ENCODE measurements at regions not wholly inside any gene's neighbourhood (a gene's known extent, or its start where the extent isn't known, plus 50 kb on each side); places are given as distances from the start of the nearest gene placed in this dataset.

- no peak for DNase-seq
Observed at GRCh38 chr10:8504499-8504898, 450.0 kb downstream of the GATA3 start.

- no peak for DNase-seq
Observed at GRCh38 chr10:8507156-8507555, 452.7 kb downstream of the GATA3 start.

- DNase-seq = no peak
Observed at GRCh38 chr10:8508882-8509281, 454.4 kb downstream of the GATA3 start.

- DNase-seq = no peak
Observed at GRCh38 chr10:8510471-8510870, 456.0 kb downstream of the GATA3 start.

- DNase-seq = no peak
Observed at GRCh38 chr10:8511026-8511425, 456.5 kb downstream of the GATA3 start.

GRCh38 chr10:8513155-8514147 lies 459.0 kb downstream of the GATA3 start:
- DNase-seq = no peak

- DNase-seq = no peak
Observed at GRCh38 chr10:8520382-8520781, 465.9 kb downstream of the GATA3 start.

- DNase-seq = no peak
Observed at GRCh38 chr10:8527773-8528172, 473.3 kb downstream of the GATA3 start.

GRCh38 chr10:8531116-8531515 lies 476.6 kb downstream of the GATA3 start:
- DNase-seq = no peak

- no peak for DNase-seq
Observed at GRCh38 chr10:8532647-8533046, 478.2 kb downstream of the GATA3 start.

GRCh38 chr10:8533462-8533861 lies 479.0 kb downstream of the GATA3 start:
- no peak for DNase-seq

- DNase-seq = no peak
Observed at GRCh38 chr10:8534096-8534495, 479.6 kb downstream of the GATA3 start.

- DNase-seq = no peak
Observed at GRCh38 chr10:8534891-8535290, 480.4 kb downstream of the GATA3 start.

GRCh38 chr10:8539056-8539455 lies 484.6 kb downstream of the GATA3 start:
- DNase-seq = no peak

- no peak for DNase-seq
Observed at GRCh38 chr10:8543361-8544056, 489.0 kb downstream of the GATA3 start.

- no peak for DNase-seq
Observed at GRCh38 chr10:8544057-8544380, 489.5 kb downstream of the GATA3 start.

- no peak for DNase-seq
Observed at GRCh38 chr10:8544500-8544899, 490.0 kb downstream of the GATA3 start.

- no peak for DNase-seq
Observed at GRCh38 chr10:8554574-8554973, 500.1 kb downstream of the GATA3 start.

GRCh38 chr10:8556321-8556720 lies 501.8 kb downstream of the GATA3 start:
- no peak for DNase-seq

GRCh38 chr10:8563478-8563877 lies 509.0 kb downstream of the GATA3 start:
- DNase-seq = no peak

- DNase-seq = no peak
Observed at GRCh38 chr10:8566737-8567136, 512.2 kb downstream of the GATA3 start.

GRCh38 chr10:8568401-8568800 lies 513.9 kb downstream of the GATA3 start:
- DNase-seq = no peak

- no peak for DNase-seq
Observed at GRCh38 chr10:8575620-8576019, 521.1 kb downstream of the GATA3 start.

- no peak for DNase-seq
Observed at GRCh38 chr10:8576281-8576680, 521.8 kb downstream of the GATA3 start.
